GM04504 (cell line): ENCODE measurements at regions not wholly inside any gene's neighbourhood (a gene's known extent, or its start where the extent isn't known, plus 50 kb on each side); places are given as distances from the start of the nearest gene placed in this dataset.

ENCODE experiments used
- DNase-seq: peaks from one replicate; pipeline ENCODE4 v3.0.0-alpha.2; 2012; ENCODE audit warnings: low read depth

- DNase-seq, result no peak
These were observed 71.3 kb upstream of the NRXN1 start for GRCh38 chr2:51103205-51103604.

DNA sequence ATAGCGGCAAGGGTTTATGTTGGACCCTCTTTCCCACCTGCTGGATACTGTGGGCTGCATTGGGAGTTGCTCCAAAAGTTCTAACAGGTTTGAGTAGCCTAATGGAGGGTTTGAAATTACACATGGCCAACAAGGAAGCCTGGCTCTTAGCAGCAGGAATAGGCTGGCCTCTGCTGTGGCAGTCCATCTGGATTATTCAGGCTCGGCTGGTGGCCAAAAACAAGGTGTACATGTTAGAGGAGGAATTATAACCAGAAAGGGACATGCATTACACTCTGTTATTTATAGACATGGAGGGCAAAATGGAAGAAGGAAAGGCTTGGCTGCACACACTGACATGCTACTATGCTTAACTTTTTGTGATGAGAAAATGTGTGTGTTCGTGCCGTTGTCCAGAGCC is 61.1 kb upstream of the NRXN1 start:
- DNase-seq, result no peak

GRCh38 chr2:51085420-51086068 is 53.6 kb upstream of the NRXN1 start:
- no peak for DNase-seq

DNA sequence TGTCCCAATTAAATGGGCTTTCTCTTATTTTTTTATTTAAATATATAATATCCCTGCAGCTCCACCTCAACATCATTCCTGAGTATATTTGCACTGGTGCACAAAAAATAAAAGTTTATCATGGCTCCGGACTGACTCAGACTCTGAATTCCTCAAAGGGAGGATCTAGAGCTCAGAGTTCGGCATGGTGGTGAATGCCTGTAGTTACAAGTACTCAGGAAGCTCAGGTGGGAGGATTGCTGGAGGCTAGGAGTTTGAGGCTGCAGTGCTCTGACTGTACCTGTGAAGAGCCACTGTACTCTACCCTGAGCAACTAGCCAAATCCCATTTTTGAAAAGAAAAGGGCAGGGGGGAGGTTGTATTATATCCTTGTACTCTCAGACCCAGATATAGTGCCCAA is 52.8 kb upstream of the NRXN1 start:
- no peak for DNase-seq
